ENCODE measurements at regions not wholly inside any gene's neighbourhood (a gene's known extent, or its start where the extent isn't known, plus 50 kb on each side); places are given as distances from the start of the nearest gene placed in this dataset.

DNA sequence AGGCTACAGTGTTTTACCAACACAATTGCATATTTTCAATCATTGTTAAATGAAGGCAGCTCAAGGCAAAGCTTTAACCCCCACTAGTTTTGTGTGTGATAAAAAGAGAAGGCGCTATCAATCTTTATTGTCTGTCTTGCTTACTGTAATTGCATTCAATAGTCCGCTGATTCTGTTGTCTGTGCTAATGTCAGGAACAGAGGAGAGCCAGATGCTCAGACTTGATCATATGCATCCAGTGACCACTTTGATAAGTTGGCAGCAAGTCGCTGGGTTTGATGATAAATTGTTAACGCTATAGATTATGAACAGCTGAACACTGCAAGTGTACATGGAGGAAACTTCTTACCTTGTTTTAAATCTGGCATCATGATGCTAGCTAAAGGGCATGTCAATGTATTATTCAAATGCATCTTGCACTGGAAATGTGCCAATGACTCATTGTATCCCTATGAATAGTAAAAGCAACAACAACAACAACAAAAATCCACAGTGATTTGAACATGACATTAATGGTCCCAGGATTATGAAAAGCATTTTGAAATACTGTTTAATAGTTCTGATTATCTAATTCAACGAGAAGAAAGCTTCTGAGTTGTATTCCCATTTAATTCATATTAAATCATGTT is 423.5 kb upstream of the FANCL start:
- no peak for TF ChIP-seq SUZ12 (IDR thresholded peaks at IDR 0.05; ENCODE audit: extremely low read depth, insufficient read depth, insufficient read length)
- no peak for TF ChIP-seq YY1 (IDR thresholded peaks at IDR 0.05; ENCODE audit: insufficient read depth, insufficient read length)
